ENCODE measurements at regions not wholly inside any gene's neighbourhood (a gene's known extent, or its start where the extent isn't known, plus 50 kb on each side); places are given as distances from the start of the nearest gene placed in this dataset.

- POLR2A ChIA-PET, result no interaction called here
- Mint-ChIP-seq H3K4me3 (no peak overlapping the region), H3K36me3 (ENCODE audit: low read depth) (no peaks in the 10 kb centered on the region), H3K9me3 (no peaks in the 10 kb centered on the region), H3K4me1 (ENCODE audit: low read depth) (no peaks in the 10 kb centered on the region), H3K27ac (no peak overlapping the region), H3K27me3 (peaks cover 6% of the 10 kb centered on the region)
- intact Hi-C loops (cut with micrococcal nuclease), result no loop called here
- TF ChIP-seq, protein P1, sequence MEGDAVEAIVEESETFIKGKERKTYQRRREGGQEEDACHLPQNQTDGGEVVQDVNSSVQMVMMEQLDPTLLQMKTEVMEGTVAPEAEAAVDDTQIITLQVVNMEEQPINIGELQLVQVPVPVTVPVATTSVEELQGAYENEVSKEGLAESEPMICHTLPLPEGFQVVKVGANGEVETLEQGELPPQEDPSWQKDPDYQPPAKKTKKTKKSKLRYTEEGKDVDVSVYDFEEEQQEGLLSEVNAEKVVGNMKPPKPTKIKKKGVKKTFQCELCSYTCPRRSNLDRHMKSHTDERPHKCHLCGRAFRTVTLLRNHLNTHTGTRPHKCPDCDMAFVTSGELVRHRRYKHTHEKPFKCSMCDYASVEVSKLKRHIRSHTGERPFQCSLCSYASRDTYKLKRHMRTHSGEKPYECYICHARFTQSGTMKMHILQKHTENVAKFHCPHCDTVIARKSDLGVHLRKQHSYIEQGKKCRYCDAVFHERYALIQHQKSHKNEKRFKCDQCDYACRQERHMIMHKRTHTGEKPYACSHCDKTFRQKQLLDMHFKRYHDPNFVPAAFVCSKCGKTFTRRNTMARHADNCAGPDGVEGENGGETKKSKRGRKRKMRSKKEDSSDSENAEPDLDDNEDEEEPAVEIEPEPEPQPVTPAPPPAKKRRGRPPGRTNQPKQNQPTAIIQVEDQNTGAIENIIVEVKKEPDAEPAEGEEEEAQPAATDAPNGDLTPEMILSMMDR (IDR thresholded peaks at IDR 0.05), result no peak
- ATAC-seq (no peak), DNase-seq (no peak)
- CTCF ChIA-PET, result no interaction called here
Measured at GRCh38 chr5:156258934-156259333, 68.0 kb upstream of the SGCD start.

- TF ChIP-seq, protein P1 (IDR thresholded peaks at IDR 0.05), result no peak
- intact Hi-C loops (cut with micrococcal nuclease), result no loop called here
- no peaks in the 10 kb centered on the region for H3K36me3 Mint-ChIP-seq (ENCODE audit: low read depth)
- no peak for DNase-seq
- no peak overlapping the region for H3K4me3 Mint-ChIP-seq
- H3K4me1 Mint-ChIP-seq (ENCODE audit: low read depth), result no peaks in the 10 kb centered on the region
- H3K27ac Mint-ChIP-seq, result no peak overlapping the region
- POLR2A ChIA-PET, result no interaction called here
- H3K9me3 Mint-ChIP-seq, result no peaks in the 10 kb centered on the region
- CTCF ChIA-PET, result no interaction called here
- peaks cover 6% of the 10 kb centered on the region for H3K27me3 Mint-ChIP-seq
- ATAC-seq, result no peak
Measured at GRCh38 chr5:156259618-156260017, 67.3 kb upstream of the SGCD start.

DNA sequence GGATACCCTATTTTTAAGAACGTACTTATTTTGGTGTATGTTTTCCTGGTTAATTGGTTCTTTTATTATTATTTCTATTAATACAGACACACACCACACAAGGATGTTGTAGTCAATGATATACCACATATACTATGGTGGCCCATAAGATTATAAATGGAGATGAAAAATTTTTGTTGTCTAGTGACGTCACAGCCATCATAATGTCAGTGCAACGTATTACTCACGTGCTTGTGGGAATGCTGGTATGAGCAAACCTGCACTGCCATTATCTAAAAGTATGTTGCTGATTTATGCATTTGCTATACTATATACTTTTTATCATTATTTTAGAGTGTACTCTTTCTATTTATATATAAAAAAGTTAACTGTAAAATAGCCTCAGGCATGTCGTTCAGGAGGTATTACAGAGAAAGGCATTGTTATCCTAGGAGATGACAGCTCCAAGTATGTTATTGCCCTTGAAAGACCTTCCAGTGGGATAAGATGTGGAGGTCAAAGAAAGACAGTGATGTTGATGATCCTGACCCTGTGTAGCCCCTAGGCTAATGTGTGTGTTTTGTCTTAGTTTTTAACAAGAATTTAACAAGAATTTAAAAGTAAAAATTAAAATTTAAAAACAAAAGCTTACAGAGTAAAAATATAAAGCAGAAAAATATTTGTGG is 65.6 kb upstream of the SGCD start:
- Mint-ChIP-seq H3K36me3 (ENCODE audit: low read depth) (no peaks in the 10 kb centered on the region), H3K27ac (no peak overlapping the region), H3K27me3 (peaks cover 4% of the 10 kb centered on the region), H3K9me3 (no peaks in the 10 kb centered on the region), H3K4me1 (ENCODE audit: low read depth) (no peaks in the 10 kb centered on the region), H3K4me3 (no peak overlapping the region)
- intact Hi-C loops (cut with micrococcal nuclease), result no loop called here
- no peak for ATAC-seq
- POLR2A ChIA-PET, result no interaction called here
- CTCF ChIA-PET, result no interaction called here
- TF ChIP-seq, protein P1 (IDR thresholded peaks at IDR 0.05), result no peak
- DNase-seq, result no peak

- no peaks in the 10 kb centered on the region for H3K4me1 Mint-ChIP-seq (ENCODE audit: low read depth)
- no peaks in the 10 kb centered on the region for H3K27me3 Mint-ChIP-seq
- H3K27ac Mint-ChIP-seq, result no peak overlapping the region
- POLR2A ChIA-PET, result no interaction called here
- H3K36me3 Mint-ChIP-seq (ENCODE audit: low read depth), result no peaks in the 10 kb centered on the region
- ATAC-seq (no peak), DNase-seq (no peak)
- peaks cover 4% of the 10 kb centered on the region for H3K9me3 Mint-ChIP-seq
- H3K4me3 Mint-ChIP-seq, result no peak overlapping the region
- intact Hi-C loops (cut with micrococcal nuclease), result no loop called here
- TF ChIP-seq, protein P1 (IDR thresholded peaks at IDR 0.05), result no peak
- CTCF ChIA-PET, result no interaction called here
Measured at GRCh38 chr5:156271569-156271968, 55.4 kb upstream of the SGCD start.

- CTCF ChIA-PET, result no interaction called here
- no peak overlapping the region for H3K4me3 Mint-ChIP-seq
- intact Hi-C loops (cut with micrococcal nuclease), result no loop called here
- TF ChIP-seq, protein P1 (IDR thresholded peaks at IDR 0.05), result no peak
- H3K36me3 Mint-ChIP-seq (ENCODE audit: low read depth), result no peaks in the 10 kb centered on the region
- H3K27ac Mint-ChIP-seq, result no peak overlapping the region
- POLR2A ChIA-PET, result no interaction called here
- H3K9me3 Mint-ChIP-seq, result peaks cover 4% of the 10 kb centered on the region
- no peak for ATAC-seq
- no peak for DNase-seq
- H3K27me3 Mint-ChIP-seq, result no peaks in the 10 kb centered on the region
- H3K4me1 Mint-ChIP-seq (ENCODE audit: low read depth), result no peaks in the 10 kb centered on the region
Measured at GRCh38 chr5:156272139-156272538, 54.8 kb upstream of the SGCD start.

Measured in activated CD8-positive, alpha-beta T cell treated with anti-CD3 and anti-CD28 coated beads for 36 hours (primary cell).